CD4-positive, alpha-beta T cell treated with Interleukin-17A for 1 hour (primary cell): ENCODE measurements at regions not wholly inside any gene's neighbourhood (a gene's known extent, or its start where the extent isn't known, plus 50 kb on each side); places are given as distances from the start of the nearest gene placed in this dataset.
"Not testable (repeated sequence)": the region's sequence is repeated elsewhere in the genome, so short reads cannot be mapped to it uniquely, and the experiment has no call there.

Experiments
- DNase-seq: peaks from one replicate; pipeline ENCODE4 v3.0.0-alpha.2; 2020

- DNase-seq, result not testable (repeated sequence)
Observed at GRCh38 chr16:5156486-5156885, 58.9 kb upstream of the EEF2KMT start.

GRCh38 chr16:5154006-5154405, 56.4 kb upstream of the EEF2KMT start:
- DNase-seq, result not testable (repeated sequence)

GRCh38 chr16:5151409-5151808, 53.8 kb upstream of the EEF2KMT start:
- DNase-seq, result not testable (repeated sequence)
